Epithelial cell of proximal tubule (primary cell): ENCODE measurements at regions not wholly inside any gene's neighbourhood (a gene's known extent, or its start where the extent isn't known, plus 50 kb on each side); places are given as distances from the start of the nearest gene placed in this dataset.
A peak's percentile ranks its signal among the peaks of the same experiment; 100 is the strongest.

Source experiments
- DNase-seq: peaks from one replicate; pipeline ENCODE4 v3.0.0-alpha.2; 2011; ENCODE audit warnings: low read depth
- H3K4me3 ChIP-seq: 2 replicates; pipeline ENCODE4 v1.5.1; 2011; ENCODE audit warnings: low read depth, mild to moderate bottlenecking, low read length
- CTCF ChIP-seq: conservative IDR thresholded peaks from 2 replicates; pipeline ENCODE4 v1.5.1; 2012; ENCODE audit warnings: low read depth, mild to moderate bottlenecking, low read length

GRCh38 chr6:151671195-151671594, 136.3 kb upstream of the ESR1 start:
- DNase-seq: no peak
- TF ChIP-seq CTCF: no peak
- H3K4me3 ChIP-seq: no peak overlapping the region

- H3K4me3 ChIP-seq: no peak overlapping the region
- TF ChIP-seq CTCF: no peak
- DNase-seq: no peak
Measured at GRCh38 chr6:151674578-151674977, 132.9 kb upstream of the ESR1 start.

- DNase-seq: no peak
- TF ChIP-seq CTCF: peak; percentile 98
- H3K4me3 ChIP-seq: no peak overlapping the region
Measured at GRCh38 chr6:151675746-151676459, 131.6 kb upstream of the ESR1 start.

- no peak overlapping the region for H3K4me3 ChIP-seq
- no peak for DNase-seq
- no peak for TF ChIP-seq CTCF
Measured at GRCh38 chr6:151676460-151676945, 131.0 kb upstream of the ESR1 start.

- H3K4me3 ChIP-seq: no peak overlapping the region
- no peak for TF ChIP-seq CTCF
- no peak for DNase-seq
Measured at GRCh38 chr6:151677404-151677803, 130.1 kb upstream of the ESR1 start.

- no peak for TF ChIP-seq CTCF
- no peak for DNase-seq
- no peak overlapping the region for H3K4me3 ChIP-seq
Measured at GRCh38 chr6:151679081-151679480, 128.4 kb upstream of the ESR1 start.

- no peak for DNase-seq
- no peak overlapping the region for H3K4me3 ChIP-seq
- no peak for TF ChIP-seq CTCF
Measured at GRCh38 chr6:151679941-151680340, 127.5 kb upstream of the ESR1 start.
